NCI-H1694 treated with DMSO at 0.1 percent for 48 hours (cell line): ENCODE measurements at regions not wholly inside any gene's neighbourhood (a gene's known extent, or its start where the extent isn't known, plus 50 kb on each side); places are given as distances from the start of the nearest gene placed in this dataset.

ENCODE experiments used
- DNase-seq: peaks from one replicate; lab custom pipeline; 2025; lab: John Stamatoyannopoulos, UW

DNA sequence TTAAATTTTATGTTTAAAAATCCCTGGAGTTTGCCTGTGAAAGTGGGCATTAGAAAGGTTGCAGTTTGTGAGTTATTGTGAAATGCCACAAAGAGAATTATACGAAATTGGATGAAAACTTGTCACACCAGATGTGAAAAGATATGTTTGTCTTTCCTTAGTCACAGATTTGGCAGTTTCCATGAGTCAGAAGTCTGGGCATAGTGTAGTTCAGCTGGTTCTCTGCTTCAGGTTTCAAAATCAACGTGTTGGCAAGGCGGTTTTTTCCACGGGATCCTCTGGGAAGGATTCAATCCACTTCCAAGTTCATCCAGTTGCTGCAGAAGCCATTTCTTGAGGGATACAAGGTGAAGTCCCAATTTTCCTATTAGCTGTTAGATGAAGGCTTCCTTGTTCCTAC, 658.0 kb upstream of the CDH2 start:
- no peak for DNase-seq

DNA sequence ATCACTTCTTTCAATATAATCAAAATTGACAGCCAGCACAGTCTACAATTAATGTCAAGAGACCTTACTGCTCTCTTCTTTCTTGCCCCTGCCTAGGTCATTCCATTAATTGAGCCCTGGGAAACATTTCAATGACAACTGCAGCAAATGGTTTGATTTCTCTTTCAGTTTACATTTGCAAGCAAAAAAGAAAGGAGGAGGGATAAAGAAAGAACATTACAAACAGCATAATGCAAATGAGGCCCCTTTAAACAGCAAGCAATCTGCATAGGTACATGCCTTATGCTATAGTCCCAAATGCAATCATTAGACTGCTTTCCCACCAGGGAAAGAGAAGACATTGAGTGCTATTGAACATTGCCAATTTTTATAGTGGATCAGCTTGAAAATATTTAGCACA, 655.0 kb upstream of the CDH2 start:
- no peak for DNase-seq

DNA sequence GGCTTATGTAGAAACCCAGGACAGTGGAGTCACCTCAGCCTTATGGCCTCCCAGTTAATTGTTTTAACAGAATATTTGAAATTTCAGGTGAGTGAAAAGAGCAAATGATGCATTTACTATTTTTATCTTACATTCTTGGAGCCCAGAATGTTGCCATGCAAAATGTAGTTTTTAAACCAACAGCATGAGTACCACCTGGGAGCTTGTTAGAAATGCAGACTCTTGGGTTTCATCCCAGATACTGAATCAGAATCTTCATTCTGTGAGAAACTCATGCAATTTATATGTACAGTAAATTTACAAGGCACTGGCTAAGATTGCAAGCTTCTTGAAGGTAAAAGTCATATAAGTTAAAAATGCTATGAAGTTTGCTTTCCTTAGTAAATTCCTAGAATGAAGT, 654.5 kb upstream of the CDH2 start:
- DNase-seq, result no peak

DNA sequence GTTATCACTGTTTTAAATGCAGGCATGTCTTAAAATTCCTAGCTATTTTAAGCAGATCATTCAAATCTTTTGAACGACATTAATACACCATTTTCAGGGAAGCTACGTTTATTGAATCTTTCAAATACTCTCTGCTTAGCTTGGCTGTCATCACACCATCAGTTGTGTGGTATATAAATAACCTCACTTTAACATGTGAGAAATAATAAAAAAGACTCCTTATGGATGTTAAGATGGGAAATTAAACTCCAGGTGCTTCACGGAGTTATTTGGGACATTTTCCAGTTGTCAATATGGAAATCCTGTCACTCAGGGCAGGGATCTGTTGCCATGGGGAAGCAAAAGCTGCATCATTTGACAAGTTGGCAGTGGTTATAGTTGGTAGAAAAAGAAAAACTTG, 649.2 kb upstream of the CDH2 start:
- DNase-seq, result no peak

GRCh38 chr18:28824183-28824574, 647.2 kb upstream of the CDH2 start:
- no peak for DNase-seq

GRCh38 chr18:28823506-28824182, 646.7 kb upstream of the CDH2 start:
- no peak for DNase-seq

DNA sequence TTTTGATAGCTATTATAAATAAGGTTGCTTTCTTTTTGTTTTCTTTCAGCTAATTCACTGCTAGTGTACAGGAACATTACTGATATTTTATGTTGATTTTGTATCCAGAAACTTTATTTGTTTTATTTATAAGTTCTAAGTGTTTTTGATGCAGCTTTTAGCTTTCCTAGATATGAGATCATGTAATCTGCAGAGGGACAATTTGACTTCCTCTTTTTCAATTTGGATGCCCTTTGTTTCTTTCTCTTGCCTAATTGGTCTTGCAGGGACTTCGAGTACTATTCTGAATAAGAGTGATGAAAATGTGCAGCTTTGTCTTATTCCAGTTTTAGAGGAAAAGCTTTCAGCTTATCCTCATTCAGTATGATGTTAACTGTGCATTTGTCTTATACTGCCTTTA, 643.4 kb upstream of the CDH2 start:
- DNase-seq, result no peak

DNA sequence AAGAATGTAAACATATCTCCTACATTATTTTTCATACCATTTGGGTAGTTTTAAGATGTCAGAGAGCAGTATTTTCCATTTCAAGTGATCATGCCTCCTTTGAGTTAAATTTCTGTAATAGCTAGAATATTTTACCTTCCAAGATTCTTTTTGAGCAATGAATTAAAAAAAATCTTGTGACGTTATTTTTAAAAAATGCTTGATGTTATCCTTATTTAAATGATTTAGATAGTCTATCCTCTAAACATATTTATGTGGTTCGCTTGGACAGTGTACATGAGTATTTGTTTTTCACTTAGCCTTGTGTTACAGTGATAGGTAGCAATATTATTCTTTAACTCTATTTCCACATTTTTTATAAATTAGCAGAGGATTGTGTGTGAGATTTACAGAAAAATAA, 639.2 kb upstream of the CDH2 start:
- DNase-seq, result no peak

GRCh38 chr18:28814365-28814764, 637.4 kb upstream of the CDH2 start:
- no peak for DNase-seq

GRCh38 chr18:28808373-28808772, 631.4 kb upstream of the CDH2 start:
- DNase-seq, result no peak

- no peak for DNase-seq
These were observed 628.6 kb upstream of the CDH2 start for GRCh38 chr18:28805491-28805890.

DNA sequence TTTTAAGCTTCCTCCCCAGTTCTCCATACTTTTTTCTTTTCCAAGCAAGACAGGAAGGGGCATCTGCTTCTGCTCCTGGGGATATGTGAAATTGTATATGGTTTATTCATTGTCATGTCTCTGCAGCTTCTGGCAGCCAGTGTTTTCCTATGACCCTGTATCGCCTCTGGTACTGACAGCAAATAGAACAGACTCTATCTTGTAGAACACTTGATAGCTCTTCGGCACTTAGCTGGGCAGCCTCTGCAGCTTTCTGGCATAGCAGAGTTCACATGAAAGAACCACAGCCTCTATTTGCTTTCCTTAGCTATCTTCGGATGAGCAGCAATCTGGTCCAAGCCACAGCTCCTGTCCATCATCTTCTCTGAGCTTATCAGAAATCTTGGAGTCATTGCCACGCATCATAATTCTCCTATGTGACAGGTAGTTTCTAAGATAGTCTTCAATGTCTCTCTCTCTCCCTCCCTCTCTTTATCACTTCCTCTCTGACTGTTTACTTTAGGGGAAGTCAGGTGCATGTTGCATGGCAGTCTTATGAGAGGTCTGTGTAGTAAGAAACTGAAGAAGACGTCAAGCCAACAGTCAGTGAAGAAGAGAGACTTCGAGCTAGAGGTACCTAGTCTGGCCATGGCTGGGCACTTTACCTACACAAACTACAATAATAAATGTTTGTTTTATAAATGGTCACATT, 627.7 kb upstream of the CDH2 start:
- DNase-seq, result no peak

DNA sequence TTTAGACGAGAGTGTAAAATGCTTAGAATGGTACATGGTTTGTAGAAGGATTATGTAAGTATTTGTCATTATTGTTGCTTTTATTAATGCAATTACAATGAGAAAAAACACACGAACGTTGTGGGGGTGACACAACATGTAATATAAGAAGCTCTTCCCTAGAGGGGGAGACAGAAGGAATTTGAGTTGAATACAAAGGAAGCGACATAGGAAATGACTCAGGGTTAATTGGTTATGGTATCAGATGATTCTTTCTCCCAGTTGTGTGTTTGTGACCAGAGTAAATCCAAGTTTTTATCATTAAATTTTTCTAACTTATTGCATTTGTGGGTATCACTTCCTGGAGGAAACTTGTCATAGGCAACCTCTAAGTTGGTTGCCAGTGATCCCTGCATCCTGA, 625.6 kb upstream of the CDH2 start:
- no peak for DNase-seq

DNA sequence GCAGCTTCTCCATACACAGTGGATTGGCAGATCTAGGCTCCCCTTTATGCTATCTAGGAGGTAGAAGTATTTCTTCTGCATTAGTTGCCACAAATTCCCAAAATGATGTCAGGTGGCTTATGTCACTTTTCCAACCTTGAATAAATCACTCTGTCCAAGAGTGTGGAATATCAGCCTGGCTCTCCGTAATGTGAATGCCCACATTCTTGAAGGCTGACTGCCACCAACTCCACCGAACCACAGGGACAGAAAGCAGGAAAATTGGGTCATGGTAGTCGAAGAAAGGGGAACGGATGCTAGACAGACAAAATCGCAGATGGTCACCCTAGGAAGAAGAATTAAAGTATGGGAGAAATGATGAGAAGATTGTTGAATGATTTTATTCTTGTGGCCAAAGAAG, 624.9 kb upstream of the CDH2 start:
- no peak for DNase-seq

DNA sequence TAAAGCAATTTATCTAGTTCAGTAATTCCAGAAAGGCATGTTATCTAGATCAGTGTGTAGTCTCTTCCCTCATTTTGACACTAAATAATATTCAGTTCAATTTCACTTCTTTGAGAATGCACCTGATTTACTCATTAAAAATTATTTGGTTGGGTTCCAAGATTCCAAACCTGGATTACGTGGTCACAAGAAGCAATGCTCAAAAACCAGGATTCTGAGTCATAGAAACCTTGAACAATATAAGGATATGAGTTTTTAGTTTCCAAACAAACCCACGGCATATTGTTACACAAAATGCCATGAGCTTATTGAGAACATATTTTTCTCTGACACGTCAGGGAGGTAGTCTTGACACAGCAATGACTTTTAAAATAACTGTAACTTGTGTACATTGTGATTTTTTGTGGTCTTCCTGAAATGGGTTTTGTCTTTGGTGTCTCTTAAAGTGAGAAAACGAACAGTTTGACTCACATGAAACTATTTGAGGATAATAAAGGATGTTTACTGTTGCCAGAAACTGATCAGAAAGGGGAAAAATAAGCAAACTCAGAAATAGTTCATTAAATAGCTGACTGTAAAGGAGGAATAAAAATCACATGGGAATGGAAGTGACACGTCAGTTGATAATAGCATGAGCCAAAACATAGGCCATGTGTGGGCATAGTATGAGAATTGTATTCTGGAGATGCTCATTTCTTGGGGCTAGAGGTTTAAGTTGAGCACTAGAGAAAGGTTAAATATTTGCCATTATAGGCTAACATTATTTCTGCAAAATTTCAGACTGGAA, 617.7 kb upstream of the CDH2 start:
- no peak for DNase-seq

GRCh38 chr18:28793901-28794300, 617.0 kb upstream of the CDH2 start:
- DNase-seq, result no peak

DNA sequence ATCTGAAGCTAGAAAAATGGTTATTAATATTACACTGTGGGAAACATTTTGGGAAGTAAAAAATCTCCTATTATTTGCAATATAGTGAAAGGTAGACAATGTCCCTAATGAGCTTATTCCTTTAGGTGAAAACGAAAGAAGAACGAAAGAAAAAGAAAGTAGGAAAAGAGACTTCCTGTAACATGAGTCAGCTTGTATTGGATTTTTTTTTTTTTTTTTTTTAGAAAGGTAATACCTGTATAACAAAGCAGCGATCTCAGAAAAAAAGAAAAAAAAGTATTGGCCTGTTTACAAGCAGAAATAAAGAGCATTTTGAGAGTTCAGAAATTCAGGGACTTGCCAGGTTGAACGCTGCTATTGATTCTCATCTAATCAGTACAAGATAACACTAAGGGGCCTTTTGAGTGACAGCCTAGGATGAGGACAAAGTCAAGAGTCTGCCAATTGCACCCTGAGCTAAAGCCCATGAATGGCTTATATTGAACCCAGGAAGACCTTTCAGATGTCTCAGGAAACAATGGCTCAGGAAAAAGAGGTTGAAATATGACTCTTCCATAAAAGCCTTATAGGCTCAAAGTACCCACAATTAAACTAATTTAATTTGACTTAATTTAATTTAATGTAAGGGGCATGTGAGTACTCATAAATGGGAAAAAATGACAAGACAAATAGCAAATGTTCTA, 615.6 kb upstream of the CDH2 start:
- DNase-seq, result no peak

GRCh38 chr18:28791101-28791500, 614.2 kb upstream of the CDH2 start:
- DNase-seq, result no peak

DNA sequence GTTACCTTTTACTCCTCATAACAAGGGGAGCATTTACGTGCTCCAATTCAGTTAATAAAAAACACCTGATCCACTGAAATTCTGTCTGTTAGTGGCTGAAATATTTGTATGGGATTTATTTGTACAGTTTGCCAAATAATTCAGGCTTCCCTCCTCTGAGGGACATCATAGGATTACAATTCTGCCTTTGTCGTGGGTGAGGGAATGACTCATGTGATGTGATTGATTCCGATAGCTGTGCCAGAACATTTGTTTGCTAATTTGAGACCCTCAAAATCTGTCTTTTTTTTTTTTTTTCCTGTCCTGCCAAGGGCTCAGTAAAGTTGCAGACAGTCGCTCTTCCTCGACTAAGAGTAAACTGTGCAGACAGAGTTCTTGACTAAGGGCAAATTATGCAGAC, 612.6 kb upstream of the CDH2 start:
- DNase-seq, result no peak

- no peak for DNase-seq
These were observed 610.0 kb upstream of the CDH2 start for GRCh38 chr18:28786926-28787325.

- no peak for DNase-seq
These were observed 604.9 kb upstream of the CDH2 start for GRCh38 chr18:28781616-28782362.

DNA sequence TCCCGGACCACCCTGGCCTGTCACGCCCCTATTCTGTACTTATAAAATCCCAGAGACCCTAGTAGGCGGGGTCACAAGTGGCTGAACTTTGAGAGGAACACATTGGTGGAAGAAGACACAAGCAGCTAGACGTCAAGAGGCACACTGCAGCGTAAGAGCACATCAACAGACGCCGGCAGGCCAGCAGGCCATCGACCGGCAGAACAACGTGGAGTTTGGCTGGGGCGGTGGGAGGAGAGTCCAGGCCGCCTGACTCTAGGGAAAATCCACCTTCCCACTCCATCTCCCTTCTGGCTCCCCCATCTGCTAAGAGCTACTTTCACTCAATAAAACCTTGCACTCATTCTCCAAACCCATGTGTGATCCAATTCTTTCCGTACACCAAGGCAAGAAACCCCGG, 601.8 kb upstream of the CDH2 start:
- DNase-seq, result no peak
